HG02973 (cell line): ENCODE measurements at regions not wholly inside any gene's neighbourhood (a gene's known extent, or its start where the extent isn't known, plus 50 kb on each side); places are given as distances from the start of the nearest gene placed in this dataset.
"Not testable (repeated sequence)": the region's sequence is repeated elsewhere in the genome, so short reads cannot be mapped to it uniquely, and the experiment has no call there.

Experiments
- ATAC-seq: cut with Tn5 transposase; IDR thresholded peaks from one replicate; pipeline ENCODE4 v1.9.1; 2021; ENCODE audit warnings: moderate library complexity; ENCODE audit not compliant: unreplicated experiment

GRCh38 chrX:137212078-137212632 is 178.4 kb upstream of the GPR101 start:
- ATAC-seq: no peak

GRCh38 chrX:137198040-137198439 is 164.2 kb upstream of the GPR101 start:
- no peak for ATAC-seq

GRCh38 chrX:137195991-137196390 is 162.2 kb upstream of the GPR101 start:
- no peak for ATAC-seq

- no peak for ATAC-seq
Measured at GRCh38 chrX:137195296-137195695, 161.5 kb upstream of the GPR101 start.

GRCh38 chrX:137194164-137194563 is 160.4 kb upstream of the GPR101 start:
- ATAC-seq: no peak

- no peak for ATAC-seq
Measured at GRCh38 chrX:137187540-137187939, 153.7 kb upstream of the GPR101 start.

GRCh38 chrX:137178392-137178791 is 144.6 kb upstream of the GPR101 start:
- no peak for ATAC-seq

GRCh38 chrX:137172317-137172948 is 138.6 kb upstream of the GPR101 start:
- ATAC-seq: no peak

GRCh38 chrX:137171626-137172025 is 137.8 kb upstream of the GPR101 start:
- no peak for ATAC-seq

GRCh38 chrX:137166591-137166990 is 132.8 kb upstream of the GPR101 start:
- ATAC-seq: no peak

- no peak for ATAC-seq
Measured at GRCh38 chrX:137164329-137164728, 130.5 kb upstream of the GPR101 start.

- no peak for ATAC-seq
Measured at GRCh38 chrX:137151403-137151802, 117.6 kb upstream of the GPR101 start.

- ATAC-seq: no peak
Measured at GRCh38 chrX:137143864-137144263, 110.1 kb upstream of the GPR101 start.

GRCh38 chrX:137122651-137123050 is 88.9 kb upstream of the GPR101 start:
- not testable (repeated sequence) for ATAC-seq

GRCh38 chrX:137119049-137119448 is 85.3 kb upstream of the GPR101 start:
- ATAC-seq: no peak

- no peak for ATAC-seq
Measured at GRCh38 chrX:137118536-137118935, 84.7 kb upstream of the GPR101 start.

- no peak for ATAC-seq
Measured at GRCh38 chrX:137118136-137118535, 84.3 kb upstream of the GPR101 start.

- ATAC-seq: not testable (repeated sequence)
Measured at GRCh38 chrX:137107877-137108276, 74.1 kb upstream of the GPR101 start.

- no peak for ATAC-seq
Measured at GRCh38 chrX:137101273-137101990, 67.6 kb upstream of the GPR101 start.
